ENCODE measurements at regions not wholly inside any gene's neighbourhood (a gene's known extent, or its start where the extent isn't known, plus 50 kb on each side); places are given as distances from the start of the nearest gene placed in this dataset.
"Not testable (repeated sequence)": the region's sequence is repeated elsewhere in the genome, so short reads cannot be mapped to it uniquely, and the experiment has no call there.

DNA sequence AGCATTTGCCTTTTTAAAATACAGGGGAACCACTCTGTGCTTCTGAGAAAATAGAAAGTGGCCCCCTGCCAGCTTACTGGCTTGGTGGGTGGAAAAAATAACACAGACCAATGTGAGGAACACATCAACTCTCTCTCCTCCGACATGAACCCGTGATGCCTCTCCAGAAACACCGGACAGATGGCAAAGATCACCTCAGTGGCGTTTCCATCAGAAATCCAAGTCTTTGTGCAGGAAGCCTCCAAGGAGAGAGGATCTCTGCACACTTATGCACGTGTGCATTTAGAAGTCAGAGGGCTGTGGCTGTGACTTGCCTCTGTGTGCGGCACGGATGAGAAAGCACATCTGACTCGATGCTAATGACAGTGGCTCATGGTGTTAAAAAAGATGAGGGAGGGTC is 112.3 kb upstream of the KLF12 start:
- Histone ChIP-seq H3K4me2 (ENCODE audit: low read depth, low read length) (no peak overlapping the region), H3K9me2 (replicated peaks; ENCODE audit: insufficient read depth, low read length) (no peaks in the 10 kb centered on the region), H4K20me1 (ENCODE audit: insufficient read depth, low read length) (no peaks in the 10 kb centered on the region), H3K79me2 (ENCODE audit: low read length) (no peaks in the 10 kb centered on the region), H3K27ac (ENCODE audit: low read length) (no peak overlapping the region), H3F3A (ENCODE audit: insufficient read depth, low read length) (no peaks in the 10 kb centered on the region), H2AFZ (ENCODE audit: low read length) (no peak overlapping the region), H3K9ac (ENCODE audit: low read length) (no peak overlapping the region), H3K36me3 (replicated peaks; ENCODE audit: insufficient read depth, low read length) (no peaks in the 10 kb centered on the region), H3K27me3 (replicated peaks; ENCODE audit: insufficient read depth, low read length) (no peaks in the 10 kb centered on the region), H3K4me1 (ENCODE audit: low read length) (no peaks in the 10 kb centered on the region), H3K9me3 (replicated peaks; ENCODE audit: insufficient read depth, low read length) (no peaks in the 10 kb centered on the region), H3K4me3 (ENCODE audit: low read length) (no peak overlapping the region)
- no peak for TF ChIP-seq EZH2phosphoT487 (IDR thresholded peaks at IDR 0.05; ENCODE audit: low read length)
- no peak for DNase-seq

DNA sequence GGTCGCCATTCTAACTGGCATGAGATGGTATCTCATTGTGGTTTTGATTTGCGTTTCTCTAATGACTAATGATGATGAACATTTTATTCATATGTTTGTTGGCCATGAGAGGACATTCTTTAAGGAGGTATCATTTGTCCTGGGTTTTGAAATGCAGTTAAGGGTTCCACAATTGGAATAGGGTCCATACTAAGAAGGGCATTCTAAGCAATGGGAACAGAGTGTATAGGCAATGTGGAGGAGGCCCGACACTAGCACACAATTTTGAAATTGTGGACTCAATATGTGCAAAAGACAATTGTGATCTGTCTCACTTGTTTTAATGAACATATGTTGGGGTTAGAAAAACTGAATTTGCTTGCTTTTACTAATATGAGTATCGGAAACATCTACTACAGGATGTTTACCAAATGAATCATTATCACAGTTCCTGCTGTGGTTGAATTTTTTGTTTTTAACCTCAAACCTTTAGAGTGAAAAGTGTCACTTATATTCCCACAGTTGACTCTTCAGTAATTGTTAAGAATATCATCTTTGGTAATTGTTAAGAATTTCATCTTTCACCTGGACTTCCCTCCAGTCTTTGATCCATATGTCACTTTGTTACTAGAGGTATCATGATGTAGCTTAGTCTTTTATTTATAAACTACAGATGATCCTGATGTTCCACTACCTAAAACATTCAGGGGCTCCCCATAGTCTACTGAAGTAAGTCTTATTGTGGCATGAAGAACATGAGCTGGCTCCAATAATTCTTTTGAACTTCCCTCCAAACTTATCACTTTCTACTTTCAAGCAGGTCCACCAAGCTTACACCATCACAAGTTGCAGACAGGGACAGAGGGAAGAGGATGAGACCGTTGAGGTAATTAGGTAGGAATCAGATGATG is 109.7 kb upstream of the KLF12 start:
- Histone ChIP-seq H2AFZ (ENCODE audit: low read length) (no peak overlapping the region), H3K9me2 (replicated peaks; ENCODE audit: insufficient read depth, low read length) (no peaks in the 10 kb centered on the region), H4K20me1 (ENCODE audit: insufficient read depth, low read length) (no peaks in the 10 kb centered on the region), H3K36me3 (replicated peaks; ENCODE audit: insufficient read depth, low read length) (no peaks in the 10 kb centered on the region), H3K9ac (ENCODE audit: low read length) (no peak overlapping the region), H3K4me1 (ENCODE audit: low read length) (no peaks in the 10 kb centered on the region), H3K27me3 (replicated peaks; ENCODE audit: insufficient read depth, low read length) (no peaks in the 10 kb centered on the region), H3K4me2 (ENCODE audit: low read depth, low read length) (no peak overlapping the region), H3K27ac (ENCODE audit: low read length) (no peak overlapping the region), H3K4me3 (ENCODE audit: low read length) (no peak overlapping the region), H3F3A (ENCODE audit: insufficient read depth, low read length) (no peaks in the 10 kb centered on the region), H3K79me2 (ENCODE audit: low read length) (no peaks in the 10 kb centered on the region), H3K9me3 (replicated peaks; ENCODE audit: insufficient read depth, low read length) (no peaks in the 10 kb centered on the region)
- DNase-seq, result no peak
- no peak for TF ChIP-seq EZH2 (optimal IDR thresholded peaks at IDR 0.05; ENCODE audit: low read depth, low read length)
- TF ChIP-seq, protein P1, sequence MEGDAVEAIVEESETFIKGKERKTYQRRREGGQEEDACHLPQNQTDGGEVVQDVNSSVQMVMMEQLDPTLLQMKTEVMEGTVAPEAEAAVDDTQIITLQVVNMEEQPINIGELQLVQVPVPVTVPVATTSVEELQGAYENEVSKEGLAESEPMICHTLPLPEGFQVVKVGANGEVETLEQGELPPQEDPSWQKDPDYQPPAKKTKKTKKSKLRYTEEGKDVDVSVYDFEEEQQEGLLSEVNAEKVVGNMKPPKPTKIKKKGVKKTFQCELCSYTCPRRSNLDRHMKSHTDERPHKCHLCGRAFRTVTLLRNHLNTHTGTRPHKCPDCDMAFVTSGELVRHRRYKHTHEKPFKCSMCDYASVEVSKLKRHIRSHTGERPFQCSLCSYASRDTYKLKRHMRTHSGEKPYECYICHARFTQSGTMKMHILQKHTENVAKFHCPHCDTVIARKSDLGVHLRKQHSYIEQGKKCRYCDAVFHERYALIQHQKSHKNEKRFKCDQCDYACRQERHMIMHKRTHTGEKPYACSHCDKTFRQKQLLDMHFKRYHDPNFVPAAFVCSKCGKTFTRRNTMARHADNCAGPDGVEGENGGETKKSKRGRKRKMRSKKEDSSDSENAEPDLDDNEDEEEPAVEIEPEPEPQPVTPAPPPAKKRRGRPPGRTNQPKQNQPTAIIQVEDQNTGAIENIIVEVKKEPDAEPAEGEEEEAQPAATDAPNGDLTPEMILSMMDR (IDR thresholded peaks at IDR 0.05; ENCODE audit: low read length), result no peak
- no peak for TF ChIP-seq EZH2phosphoT487 (IDR thresholded peaks at IDR 0.05; ENCODE audit: low read length)

DNA sequence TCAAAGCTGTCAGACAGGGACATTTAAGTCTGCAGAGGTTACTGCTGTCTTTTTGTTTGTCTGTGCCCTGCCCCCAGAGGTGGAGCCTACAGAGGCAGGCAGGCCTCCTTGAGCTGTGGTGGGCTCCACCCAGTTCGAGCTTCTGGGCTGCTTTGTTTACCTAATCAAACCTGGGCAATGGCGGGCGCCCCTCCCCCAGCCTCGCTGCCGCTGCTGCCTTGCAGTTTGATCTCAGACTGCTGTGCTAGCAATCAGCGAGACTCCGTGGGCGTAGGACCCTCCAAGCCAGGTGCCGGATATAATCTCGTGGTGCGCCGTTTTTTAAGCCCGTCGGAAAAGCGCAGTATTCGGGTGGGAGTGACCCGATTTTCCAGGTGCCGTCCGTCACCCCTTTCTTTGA is 107.1 kb upstream of the KLF12 start:
- not testable (repeated sequence) for H3K9ac ChIP-seq (ENCODE audit: low read length); H3K9me3 ChIP-seq (replicated peaks; ENCODE audit: insufficient read depth, low read length); H3K27me3 ChIP-seq (replicated peaks; ENCODE audit: insufficient read depth, low read length); H3K9me2 ChIP-seq (replicated peaks; ENCODE audit: insufficient read depth, low read length); DNase-seq; H3K79me2 ChIP-seq (ENCODE audit: low read length); H3F3A ChIP-seq (ENCODE audit: insufficient read depth, low read length); H3K27ac ChIP-seq (ENCODE audit: low read length); H2AFZ ChIP-seq (ENCODE audit: low read length); H3K4me1 ChIP-seq (ENCODE audit: low read length); H3K36me3 ChIP-seq (replicated peaks; ENCODE audit: insufficient read depth, low read length); H3K4me3 ChIP-seq (ENCODE audit: low read length); H4K20me1 ChIP-seq (ENCODE audit: insufficient read depth, low read length); H3K4me2 ChIP-seq (ENCODE audit: low read depth, low read length)

DNA sequence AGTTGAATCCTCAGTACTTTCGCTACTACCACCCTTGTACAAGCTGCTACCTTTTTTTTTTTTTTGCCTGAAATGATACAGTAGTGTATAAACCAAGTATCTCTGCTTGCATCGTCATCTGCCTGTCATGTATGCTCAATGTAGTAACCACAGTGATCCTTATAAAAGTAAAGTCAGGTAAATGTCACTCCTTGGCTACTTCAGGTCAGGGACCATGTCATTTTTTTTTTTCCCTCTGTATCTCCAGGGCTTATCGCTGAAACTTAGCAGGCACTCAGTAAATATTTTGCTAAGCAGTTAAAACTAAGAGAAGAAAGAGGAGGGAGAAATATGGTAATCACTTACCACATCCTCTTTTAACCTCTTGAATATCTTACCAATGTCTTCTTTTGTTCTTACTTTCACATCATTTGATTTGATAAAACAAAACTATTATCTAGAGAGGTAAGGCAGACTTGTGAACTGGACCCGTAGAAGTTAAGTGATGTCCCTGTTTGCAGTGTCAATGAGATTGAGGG is 96.8 kb upstream of the KLF12 start:
- no peak for DNase-seq
- Histone ChIP-seq H4K20me1 (ENCODE audit: insufficient read depth, low read length) (no peaks in the 10 kb centered on the region), H3F3A (ENCODE audit: insufficient read depth, low read length) (no peaks in the 10 kb centered on the region), H3K79me2 (ENCODE audit: low read length) (no peaks in the 10 kb centered on the region), H3K4me2 (ENCODE audit: low read depth, low read length) (no peak overlapping the region), H2AFZ (ENCODE audit: low read length) (no peak overlapping the region), H3K4me1 (ENCODE audit: low read length) (no peaks in the 10 kb centered on the region), H3K9me2 (replicated peaks; ENCODE audit: insufficient read depth, low read length) (no peaks in the 10 kb centered on the region), H3K9me3 (replicated peaks; ENCODE audit: insufficient read depth, low read length) (no peaks in the 10 kb centered on the region), H3K36me3 (replicated peaks; ENCODE audit: insufficient read depth, low read length) (no peaks in the 10 kb centered on the region), H3K27me3 (replicated peaks; ENCODE audit: insufficient read depth, low read length) (no peaks in the 10 kb centered on the region), H3K27ac (ENCODE audit: low read length) (no peak overlapping the region), H3K4me3 (ENCODE audit: low read length) (no peak overlapping the region), H3K9ac (ENCODE audit: low read length) (no peak overlapping the region)
- TF ChIP-seq, protein P1 (IDR thresholded peaks at IDR 0.05; ENCODE audit: low read length), result no peak
- TF ChIP-seq EZH2phosphoT487 (IDR thresholded peaks at IDR 0.05; ENCODE audit: low read length) (no peak), EZH2 (optimal IDR thresholded peaks at IDR 0.05; ENCODE audit: low read depth, low read length) (no peak)
